Osteocyte (in vitro differentiated cells): ENCODE measurements at regions not wholly inside any gene's neighbourhood (a gene's known extent, or its start where the extent isn't known, plus 50 kb on each side); places are given as distances from the start of the nearest gene placed in this dataset.

Source experiments
- DNase-seq: peaks from one replicate; pipeline ENCODE4 v3.0.0; 2021; ENCODE audit warnings: mixed read lengths; ENCODE audit not compliant: unreplicated experiment; ENCODE audit errors: extremely low spot score
- H3K27ac Mint-ChIP-seq: one replicate; pipeline ENCODE4 v1.8.0; 2021; ENCODE audit warnings: mild to moderate bottlenecking, mixed read lengths; ENCODE audit not compliant: unreplicated experiment
- H3K27me3 Mint-ChIP-seq: one replicate; pipeline ENCODE4 v1.8.0; 2021; ENCODE audit warnings: mixed read lengths; ENCODE audit not compliant: unreplicated experiment
- H3K36me3 Mint-ChIP-seq: one replicate; pipeline ENCODE4 v1.8.0; 2021; ENCODE audit warnings: mixed read lengths; ENCODE audit not compliant: unreplicated experiment
- H3K4me1 Mint-ChIP-seq: one replicate; pipeline ENCODE4 v1.8.0; 2021; ENCODE audit warnings: mixed read lengths; ENCODE audit not compliant: unreplicated experiment
- H3K4me3 Mint-ChIP-seq: one replicate; pipeline ENCODE4 v1.8.0; 2021; ENCODE audit warnings: mild to moderate bottlenecking, moderate library complexity, mixed read lengths; ENCODE audit not compliant: unreplicated experiment
- H3K9me3 Mint-ChIP-seq: one replicate; pipeline ENCODE4 v1.8.0; 2021; ENCODE audit warnings: mixed read lengths; ENCODE audit not compliant: unreplicated experiment
- TF ChIP-seq, protein P1 (sequence below): fragments of 200-600 bp; sonication (generic); IDR thresholded peaks from 2 replicates; pipeline ENCODE4 v1.5.0; 2021; ENCODE audit warnings: antibody characterized with exemption, mild to moderate bottlenecking, moderate library complexity

DNA sequence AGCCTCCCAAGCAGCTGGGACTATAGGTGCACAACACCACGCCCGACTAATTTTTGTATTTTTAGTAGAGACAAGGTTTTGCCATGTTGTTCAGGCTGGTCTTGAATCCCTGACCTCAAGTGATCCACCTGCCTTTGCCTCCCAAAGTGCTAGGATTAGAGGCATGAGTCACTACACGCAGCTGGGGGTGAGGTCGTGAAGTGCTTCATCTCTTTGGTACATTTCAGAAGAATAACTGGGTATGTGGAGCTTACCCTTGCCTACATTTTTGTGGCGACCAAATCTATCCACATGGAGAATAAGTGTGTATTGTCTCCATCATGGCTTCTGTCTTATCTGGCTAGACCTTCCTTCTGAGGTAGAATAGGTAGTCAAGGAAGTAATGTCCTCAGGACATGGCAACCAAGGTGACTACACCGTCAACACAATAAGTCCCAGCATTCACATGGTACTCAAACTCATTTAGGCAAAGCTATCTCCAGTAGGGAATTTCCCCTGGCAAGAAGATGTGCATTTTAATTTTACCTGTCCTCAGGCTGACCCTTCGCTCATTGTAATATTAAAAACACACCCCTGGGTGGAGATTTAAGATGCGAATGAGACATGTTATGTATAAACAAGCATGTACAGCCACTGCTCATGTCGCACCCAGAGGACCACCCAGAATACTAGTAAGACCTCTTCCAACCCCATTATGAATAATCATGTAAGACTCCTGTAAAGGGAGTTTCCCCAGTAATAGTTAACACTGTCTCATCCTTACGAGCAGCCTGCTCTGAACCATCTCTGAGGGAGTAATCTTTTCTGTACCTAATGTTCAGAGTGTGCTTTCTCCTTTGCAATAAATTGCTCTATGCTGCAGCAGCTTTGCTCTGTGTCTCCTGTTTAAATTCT, 1173.2 kb downstream of the TAF11L14 start:
- H3K9me3 Mint-ChIP-seq, result no peaks in the 10 kb centered on the region
- H3K4me1 Mint-ChIP-seq, result no peaks in the 10 kb centered on the region
- H3K36me3 Mint-ChIP-seq, result no peaks in the 10 kb centered on the region
- H3K4me3 Mint-ChIP-seq, result no peak overlapping the region
- TF ChIP-seq, protein P1, sequence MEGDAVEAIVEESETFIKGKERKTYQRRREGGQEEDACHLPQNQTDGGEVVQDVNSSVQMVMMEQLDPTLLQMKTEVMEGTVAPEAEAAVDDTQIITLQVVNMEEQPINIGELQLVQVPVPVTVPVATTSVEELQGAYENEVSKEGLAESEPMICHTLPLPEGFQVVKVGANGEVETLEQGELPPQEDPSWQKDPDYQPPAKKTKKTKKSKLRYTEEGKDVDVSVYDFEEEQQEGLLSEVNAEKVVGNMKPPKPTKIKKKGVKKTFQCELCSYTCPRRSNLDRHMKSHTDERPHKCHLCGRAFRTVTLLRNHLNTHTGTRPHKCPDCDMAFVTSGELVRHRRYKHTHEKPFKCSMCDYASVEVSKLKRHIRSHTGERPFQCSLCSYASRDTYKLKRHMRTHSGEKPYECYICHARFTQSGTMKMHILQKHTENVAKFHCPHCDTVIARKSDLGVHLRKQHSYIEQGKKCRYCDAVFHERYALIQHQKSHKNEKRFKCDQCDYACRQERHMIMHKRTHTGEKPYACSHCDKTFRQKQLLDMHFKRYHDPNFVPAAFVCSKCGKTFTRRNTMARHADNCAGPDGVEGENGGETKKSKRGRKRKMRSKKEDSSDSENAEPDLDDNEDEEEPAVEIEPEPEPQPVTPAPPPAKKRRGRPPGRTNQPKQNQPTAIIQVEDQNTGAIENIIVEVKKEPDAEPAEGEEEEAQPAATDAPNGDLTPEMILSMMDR, result no peak
- no peak for DNase-seq
- no peaks in the 10 kb centered on the region for H3K27me3 Mint-ChIP-seq
- no peak overlapping the region for H3K27ac Mint-ChIP-seq

DNA sequence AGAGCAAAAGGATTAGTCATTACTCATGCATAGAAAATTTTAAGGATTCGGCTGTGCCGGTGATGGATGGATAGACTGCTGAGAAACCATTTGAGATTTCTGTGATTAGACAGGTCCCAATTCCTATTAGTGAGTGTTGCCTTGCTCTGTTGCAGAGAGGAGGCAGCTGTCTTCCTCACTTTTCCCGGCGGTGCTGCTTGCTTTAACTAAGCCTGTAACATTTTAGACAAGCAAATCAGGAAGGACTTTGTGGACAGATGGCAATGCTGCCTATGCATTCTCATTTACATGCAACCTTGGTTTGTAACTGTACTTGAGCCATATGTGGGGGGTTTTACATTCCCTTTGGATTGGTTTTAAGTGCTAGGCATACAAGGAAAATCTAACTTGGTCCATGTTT, 1176.3 kb downstream of the CDH18 start:
- TF ChIP-seq, protein P1, result no peak
- no peak overlapping the region for H3K4me3 Mint-ChIP-seq
- no peak for DNase-seq

DNA sequence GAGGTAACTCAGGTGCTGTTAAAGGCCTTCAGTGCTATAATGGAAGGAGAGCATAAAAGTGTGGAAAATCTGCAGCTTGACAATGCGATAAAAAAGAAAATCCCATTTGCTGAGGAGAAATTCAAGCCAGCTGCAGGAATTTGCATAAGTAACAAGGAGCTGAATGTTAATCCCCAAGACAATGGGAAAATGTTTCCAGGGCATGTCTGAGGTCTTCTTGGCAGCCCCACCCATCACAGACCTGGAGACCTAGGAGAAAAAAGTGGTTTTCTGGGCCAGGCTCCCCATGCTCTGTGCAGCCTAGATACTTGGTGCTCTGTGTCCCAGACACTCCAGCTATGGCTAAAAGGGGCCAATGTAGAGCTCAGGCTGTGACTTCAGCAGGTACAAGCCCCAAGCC, 1159.6 kb downstream of the CDH18 start:
- no peak for DNase-seq
- H3K9me3 Mint-ChIP-seq, result no peaks in the 10 kb centered on the region
- no peaks in the 10 kb centered on the region for H3K36me3 Mint-ChIP-seq
- no peak overlapping the region for H3K27ac Mint-ChIP-seq
- TF ChIP-seq, protein P1, result no peak
- H3K4me3 Mint-ChIP-seq, result no peak overlapping the region
- no peaks in the 10 kb centered on the region for H3K4me1 Mint-ChIP-seq
- peaks cover 1% of the 10 kb centered on the region for H3K27me3 Mint-ChIP-seq

More for the DNA sequence above, 1176.3 kb downstream of the CDH18 start:
- H3K27me3 Mint-ChIP-seq, result no peaks in the 10 kb centered on the region
- no peak overlapping the region for H3K27ac Mint-ChIP-seq
- no peaks in the 10 kb centered on the region for H3K9me3 Mint-ChIP-seq
- H3K36me3 Mint-ChIP-seq, result no peaks in the 10 kb centered on the region
- no peaks in the 10 kb centered on the region for H3K4me1 Mint-ChIP-seq

DNA sequence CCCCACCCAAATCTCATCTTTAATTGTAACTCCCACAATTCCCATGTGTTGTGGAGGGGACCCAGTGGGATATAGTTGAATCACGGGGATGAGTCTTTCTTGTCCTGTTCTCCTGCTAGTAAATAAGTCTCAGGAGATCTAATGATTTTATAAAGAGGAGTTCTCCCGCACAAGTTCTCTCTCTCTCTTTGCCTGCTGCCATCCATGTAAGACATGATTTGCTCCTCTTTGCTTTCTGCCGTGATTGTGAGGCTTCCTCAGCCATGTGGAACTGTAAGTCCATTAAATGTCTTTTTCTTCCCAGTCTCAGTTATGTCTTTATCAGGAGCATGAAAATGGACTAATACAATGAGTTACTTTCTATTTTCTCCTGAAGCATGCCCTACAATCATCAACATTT, 1158.5 kb downstream of the CDH18 start:
- peaks cover 2% of the 10 kb centered on the region for H3K27me3 Mint-ChIP-seq
- TF ChIP-seq, protein P1, result no peak
- no peaks in the 10 kb centered on the region for H3K9me3 Mint-ChIP-seq
- H3K27ac Mint-ChIP-seq, result no peak overlapping the region
- H3K4me1 Mint-ChIP-seq, result no peaks in the 10 kb centered on the region
- no peak overlapping the region for H3K4me3 Mint-ChIP-seq
- DNase-seq, result no peak
- H3K36me3 Mint-ChIP-seq, result no peaks in the 10 kb centered on the region

DNA sequence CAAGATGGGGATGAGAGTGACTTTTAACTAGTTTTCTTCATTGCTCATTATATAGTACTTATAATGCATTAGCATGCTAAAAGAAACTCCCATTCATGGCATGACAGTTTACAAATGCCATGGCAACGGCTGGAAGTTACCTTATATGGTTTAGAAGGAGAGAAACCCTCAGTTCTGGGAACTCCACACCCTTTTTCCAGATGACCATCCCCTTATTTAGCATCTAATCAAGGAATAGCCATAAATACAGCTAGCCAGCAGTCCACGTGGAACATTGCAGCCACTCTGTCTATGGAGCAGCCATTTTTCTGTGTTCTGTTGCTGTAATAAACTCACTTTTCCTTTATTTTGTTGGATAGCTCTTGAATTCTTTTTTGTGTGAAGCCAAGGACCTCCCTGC, 1137.8 kb downstream of the CDH18 start:
- Mint-ChIP-seq H3K36me3 (no peaks in the 10 kb centered on the region), H3K4me1 (no peaks in the 10 kb centered on the region), H3K9me3 (no peaks in the 10 kb centered on the region), H3K27ac (no peak overlapping the region), H3K4me3 (no peak overlapping the region), H3K27me3 (no peaks in the 10 kb centered on the region)
- DNase-seq, result no peak
- TF ChIP-seq, protein P1, result no peak
